ENCODE measurements at regions not wholly inside any gene's neighbourhood (a gene's known extent, or its start where the extent isn't known, plus 50 kb on each side); places are given as distances from the start of the nearest gene placed in this dataset.

DNA sequence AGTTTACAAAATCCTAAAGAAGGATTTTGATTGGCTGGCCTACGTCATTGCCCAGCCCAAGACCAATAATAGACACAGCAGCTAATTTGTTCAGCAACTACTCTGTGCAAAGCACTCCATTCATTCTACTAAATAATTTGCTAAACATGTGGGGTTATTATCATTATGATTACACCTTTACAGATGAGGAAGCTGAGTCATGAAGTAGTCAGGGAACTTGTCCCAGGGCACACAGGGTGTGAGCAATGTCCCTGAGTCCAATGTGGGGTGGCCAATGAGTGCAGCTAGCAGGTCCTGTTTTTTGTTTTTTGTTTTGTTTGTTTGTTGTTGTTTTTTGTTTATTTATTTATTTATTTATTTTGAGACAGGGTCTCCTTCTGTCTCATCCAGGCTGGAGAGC lies 183.6 kb downstream of the ABHD5 start:
- TF ChIP-seq RAD21 (conservative IDR thresholded peaks at IDR 0.05) (no peak), EZH2 (IDR thresholded peaks at IDR 0.05; ENCODE audit: borderline replicate concordance, insufficient read depth, low read length, poor library complexity, severe bottlenecking) (no peak), SMC3 (conservative IDR thresholded peaks at IDR 0.05; ENCODE audit: poor library complexity) (no peak), TAF1 (IDR thresholded peaks at IDR 0.05; ENCODE audit: low read depth) (no peak), EP300 (conservative IDR thresholded peaks at IDR 0.05; ENCODE audit: poor library complexity, severe bottlenecking) (no peak), POLR2AphosphoS5 (IDR thresholded peaks at IDR 0.05) (no peak), MXI1 (conservative IDR thresholded peaks at IDR 0.05; ENCODE audit: poor library complexity, severe bottlenecking) (no peak)
- TF ChIP-seq, protein P1, sequence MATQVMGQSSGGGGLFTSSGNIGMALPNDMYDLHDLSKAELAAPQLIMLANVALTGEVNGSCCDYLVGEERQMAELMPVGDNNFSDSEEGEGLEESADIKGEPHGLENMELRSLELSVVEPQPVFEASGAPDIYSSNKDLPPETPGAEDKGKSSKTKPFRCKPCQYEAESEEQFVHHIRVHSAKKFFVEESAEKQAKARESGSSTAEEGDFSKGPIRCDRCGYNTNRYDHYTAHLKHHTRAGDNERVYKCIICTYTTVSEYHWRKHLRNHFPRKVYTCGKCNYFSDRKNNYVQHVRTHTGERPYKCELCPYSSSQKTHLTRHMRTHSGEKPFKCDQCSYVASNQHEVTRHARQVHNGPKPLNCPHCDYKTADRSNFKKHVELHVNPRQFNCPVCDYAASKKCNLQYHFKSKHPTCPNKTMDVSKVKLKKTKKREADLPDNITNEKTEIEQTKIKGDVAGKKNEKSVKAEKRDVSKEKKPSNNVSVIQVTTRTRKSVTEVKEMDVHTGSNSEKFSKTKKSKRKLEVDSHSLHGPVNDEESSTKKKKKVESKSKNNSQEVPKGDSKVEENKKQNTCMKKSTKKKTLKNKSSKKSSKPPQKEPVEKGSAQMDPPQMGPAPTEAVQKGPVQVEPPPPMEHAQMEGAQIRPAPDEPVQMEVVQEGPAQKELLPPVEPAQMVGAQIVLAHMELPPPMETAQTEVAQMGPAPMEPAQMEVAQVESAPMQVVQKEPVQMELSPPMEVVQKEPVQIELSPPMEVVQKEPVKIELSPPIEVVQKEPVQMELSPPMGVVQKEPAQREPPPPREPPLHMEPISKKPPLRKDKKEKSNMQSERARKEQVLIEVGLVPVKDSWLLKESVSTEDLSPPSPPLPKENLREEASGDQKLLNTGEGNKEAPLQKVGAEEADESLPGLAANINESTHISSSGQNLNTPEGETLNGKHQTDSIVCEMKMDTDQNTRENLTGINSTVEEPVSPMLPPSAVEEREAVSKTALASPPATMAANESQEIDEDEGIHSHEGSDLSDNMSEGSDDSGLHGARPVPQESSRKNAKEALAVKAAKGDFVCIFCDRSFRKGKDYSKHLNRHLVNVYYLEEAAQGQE (IDR thresholded peaks at IDR 0.05; ENCODE audit: borderline replicate concordance): no peak
- TF ChIP-seq, protein P2, sequence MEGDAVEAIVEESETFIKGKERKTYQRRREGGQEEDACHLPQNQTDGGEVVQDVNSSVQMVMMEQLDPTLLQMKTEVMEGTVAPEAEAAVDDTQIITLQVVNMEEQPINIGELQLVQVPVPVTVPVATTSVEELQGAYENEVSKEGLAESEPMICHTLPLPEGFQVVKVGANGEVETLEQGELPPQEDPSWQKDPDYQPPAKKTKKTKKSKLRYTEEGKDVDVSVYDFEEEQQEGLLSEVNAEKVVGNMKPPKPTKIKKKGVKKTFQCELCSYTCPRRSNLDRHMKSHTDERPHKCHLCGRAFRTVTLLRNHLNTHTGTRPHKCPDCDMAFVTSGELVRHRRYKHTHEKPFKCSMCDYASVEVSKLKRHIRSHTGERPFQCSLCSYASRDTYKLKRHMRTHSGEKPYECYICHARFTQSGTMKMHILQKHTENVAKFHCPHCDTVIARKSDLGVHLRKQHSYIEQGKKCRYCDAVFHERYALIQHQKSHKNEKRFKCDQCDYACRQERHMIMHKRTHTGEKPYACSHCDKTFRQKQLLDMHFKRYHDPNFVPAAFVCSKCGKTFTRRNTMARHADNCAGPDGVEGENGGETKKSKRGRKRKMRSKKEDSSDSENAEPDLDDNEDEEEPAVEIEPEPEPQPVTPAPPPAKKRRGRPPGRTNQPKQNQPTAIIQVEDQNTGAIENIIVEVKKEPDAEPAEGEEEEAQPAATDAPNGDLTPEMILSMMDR (IDR thresholded peaks at IDR 0.05; ENCODE audit: poor library complexity, severe bottlenecking): no peak
- no peak overlapping the region for H3K9ac ChIP-seq (ENCODE audit: low read length)
- H3F3A ChIP-seq (ENCODE audit: insufficient read depth, low read length, poor library complexity, severe bottlenecking): no peaks in the 10 kb centered on the region
- no peak overlapping the region for H3K4me3 ChIP-seq (ENCODE audit: low read length)
- H3K27me3 ChIP-seq (ENCODE audit: insufficient read depth, low read depth, low read length): no peaks in the 10 kb centered on the region
- H3K27ac ChIP-seq (ENCODE audit: low read length): no peak overlapping the region
- no peaks in the 10 kb centered on the region for H3K9me2 ChIP-seq (ENCODE audit: insufficient read depth, low read length)
- no peaks in the 10 kb centered on the region for H3K9me3 ChIP-seq (ENCODE audit: low read length)
- no peak overlapping the region for H3K4me2 ChIP-seq (ENCODE audit: low read length)
- no peaks in the 10 kb centered on the region for H4K20me1 ChIP-seq (ENCODE audit: insufficient read depth)
- H3K79me2 ChIP-seq (replicated peaks; ENCODE audit: insufficient read depth, low read length): no peaks in the 10 kb centered on the region
- H3K36me3 ChIP-seq (ENCODE audit: insufficient read depth, low read length): no peaks in the 10 kb centered on the region
- H2AFZ ChIP-seq (ENCODE audit: low read depth, low read length): no peak overlapping the region

DNA sequence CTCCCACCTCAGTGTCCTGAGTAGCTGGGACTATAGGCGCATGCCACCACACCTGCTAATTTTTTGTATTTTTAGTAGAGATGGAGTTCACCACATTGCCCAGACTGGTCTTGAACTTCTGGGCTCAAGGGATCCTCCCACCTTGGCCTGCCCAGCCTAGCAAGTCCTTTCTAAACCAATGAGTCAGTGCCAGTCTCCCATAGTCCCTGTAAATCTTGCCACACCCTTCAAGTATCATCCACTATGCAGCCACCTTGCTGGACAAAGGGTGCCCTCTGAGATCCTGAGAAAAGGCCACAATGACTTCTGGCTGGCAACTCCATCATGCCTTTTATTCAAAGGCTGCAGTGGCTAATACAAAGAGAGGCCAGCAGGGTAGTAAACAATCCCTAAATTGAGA lies 184.0 kb downstream of the ABHD5 start:
- H3K9me3 ChIP-seq (ENCODE audit: low read length): no peaks in the 10 kb centered on the region
- H2AFZ ChIP-seq (ENCODE audit: low read depth, low read length): no peak overlapping the region

More for the DNA sequence above, 184.0 kb downstream of the ABHD5 start:
- Histone ChIP-seq H4K20me1 (ENCODE audit: insufficient read depth) (no peaks in the 10 kb centered on the region), H3K9me2 (ENCODE audit: insufficient read depth, low read length) (no peaks in the 10 kb centered on the region), H3K4me2 (ENCODE audit: low read length) (no peak overlapping the region), H3K4me3 (ENCODE audit: low read length) (no peak overlapping the region), H3K27me3 (ENCODE audit: insufficient read depth, low read depth, low read length) (no peaks in the 10 kb centered on the region), H3K79me2 (replicated peaks; ENCODE audit: insufficient read depth, low read length) (no peaks in the 10 kb centered on the region), H3K9ac (ENCODE audit: low read length) (no peak overlapping the region), H3F3A (ENCODE audit: insufficient read depth, low read length, poor library complexity, severe bottlenecking) (no peaks in the 10 kb centered on the region), H3K27ac (ENCODE audit: low read length) (no peak overlapping the region), H3K36me3 (ENCODE audit: insufficient read depth, low read length) (no peaks in the 10 kb centered on the region)
- TF ChIP-seq SMC3 (conservative IDR thresholded peaks at IDR 0.05; ENCODE audit: poor library complexity): no peak
- TF ChIP-seq, protein P1 (IDR thresholded peaks at IDR 0.05; ENCODE audit: borderline replicate concordance): no peak
- TF ChIP-seq, protein P2 (IDR thresholded peaks at IDR 0.05; ENCODE audit: poor library complexity, severe bottlenecking): no peak
- TF ChIP-seq EZH2 (IDR thresholded peaks at IDR 0.05; ENCODE audit: borderline replicate concordance, insufficient read depth, low read length, poor library complexity, severe bottlenecking): no peak
- TF ChIP-seq EP300 (conservative IDR thresholded peaks at IDR 0.05; ENCODE audit: poor library complexity, severe bottlenecking): no peak
- TF ChIP-seq MXI1 (conservative IDR thresholded peaks at IDR 0.05; ENCODE audit: poor library complexity, severe bottlenecking): no peak
- no peak for TF ChIP-seq POLR2AphosphoS5 (IDR thresholded peaks at IDR 0.05)
- no peak for TF ChIP-seq RAD21 (conservative IDR thresholded peaks at IDR 0.05)
- no peak for TF ChIP-seq TAF1 (IDR thresholded peaks at IDR 0.05; ENCODE audit: low read depth)

All from neural cell (in vitro differentiated cells).